CD4-positive, alpha-beta T cell treated with Interleukin-21 for 1 hour (primary cell): ENCODE measurements at regions not wholly inside any gene's neighbourhood (a gene's known extent, or its start where the extent isn't known, plus 50 kb on each side); places are given as distances from the start of the nearest gene placed in this dataset.
"Not testable (repeated sequence)": the region's sequence is repeated elsewhere in the genome, so short reads cannot be mapped to it uniquely, and the experiment has no call there.

ENCODE experiments used
- DNase-seq: peaks from one replicate; pipeline ENCODE4 v3.0.0-alpha.2; 2020

GRCh38 chr4:25981749-25982148 is 67.7 kb downstream of the SMIM20 start:
- no peak for DNase-seq

GRCh38 chr4:25982962-25983361 is 68.9 kb downstream of the SMIM20 start:
- DNase-seq = no peak

DNA sequence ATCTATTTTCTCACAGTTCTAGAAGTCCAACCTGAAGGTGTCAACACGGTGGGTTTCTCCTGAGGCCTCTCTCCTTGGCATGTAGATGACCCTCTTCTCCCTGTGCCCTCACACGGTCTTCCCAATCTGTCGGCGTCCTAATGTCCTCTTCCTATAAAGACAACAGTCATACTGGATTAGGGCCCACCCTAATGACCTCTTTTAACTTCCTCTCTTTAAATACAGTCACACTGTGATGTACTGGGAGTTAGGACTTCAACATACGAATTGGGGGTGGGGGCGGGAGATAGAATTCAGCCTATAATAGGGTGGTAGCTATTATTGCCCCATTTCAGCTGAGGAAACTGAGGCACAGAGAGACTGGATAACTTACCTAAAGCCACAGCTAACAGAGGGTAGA is 70.2 kb downstream of the SMIM20 start:
- no peak for DNase-seq

DNA sequence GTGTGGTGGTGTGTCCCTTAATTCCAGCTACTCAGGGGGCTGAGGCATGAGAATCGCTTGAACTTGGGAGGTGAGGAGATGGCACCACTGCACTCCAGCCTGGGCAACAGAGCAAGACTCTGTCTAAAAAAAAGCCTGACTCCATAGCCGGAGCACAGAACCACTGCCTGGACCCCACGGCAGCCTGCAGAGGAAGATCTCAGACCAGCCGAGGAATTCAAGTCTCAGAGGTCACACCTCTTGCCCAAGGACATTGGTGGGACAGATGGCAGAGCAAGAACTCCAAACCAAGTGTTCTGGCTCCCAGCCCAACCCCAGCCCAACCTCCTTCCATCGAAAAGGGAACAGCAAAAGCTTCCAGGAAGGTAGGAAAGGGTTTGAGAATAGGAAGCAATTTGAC is 70.8 kb downstream of the SMIM20 start:
- no peak for DNase-seq

GRCh38 chr4:25986807-25987206 is 72.8 kb downstream of the SMIM20 start:
- no peak for DNase-seq

- no peak for DNase-seq
Measured at GRCh38 chr4:25991340-25991739, 77.3 kb downstream of the SMIM20 start.

- DNase-seq = peak; percentile 1
Measured at GRCh38 chr4:25993395-25994185, 79.6 kb downstream of the SMIM20 start.

GRCh38 chr4:25994577-25994976 is 80.6 kb downstream of the SMIM20 start:
- not testable (repeated sequence) for DNase-seq

GRCh38 chr4:26000274-26000950 is 86.4 kb downstream of the SMIM20 start:
- no peak for DNase-seq

DNA sequence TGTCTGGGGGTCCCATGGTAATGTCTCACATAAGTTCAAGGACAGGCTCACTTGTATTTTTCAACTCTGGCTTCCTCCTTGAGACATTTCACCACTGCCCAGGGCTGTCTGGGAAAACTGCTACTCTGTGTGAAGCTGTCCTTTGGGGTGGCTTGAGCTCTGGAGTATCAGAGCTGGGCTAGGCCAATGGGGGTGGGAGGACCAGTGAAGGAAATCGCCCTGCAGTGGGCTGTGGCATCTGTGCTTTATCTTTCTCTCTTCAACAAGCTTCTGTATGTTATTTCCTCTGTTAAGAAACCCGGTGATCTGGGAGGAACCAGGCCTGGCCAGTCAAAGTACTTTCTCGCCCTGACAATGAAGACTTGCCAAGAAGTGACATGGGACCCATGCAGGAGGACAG is 87.4 kb downstream of the SMIM20 start:
- DNase-seq = no peak

GRCh38 chr4:26001816-26002215 is 87.8 kb downstream of the SMIM20 start:
- DNase-seq = no peak

DNA sequence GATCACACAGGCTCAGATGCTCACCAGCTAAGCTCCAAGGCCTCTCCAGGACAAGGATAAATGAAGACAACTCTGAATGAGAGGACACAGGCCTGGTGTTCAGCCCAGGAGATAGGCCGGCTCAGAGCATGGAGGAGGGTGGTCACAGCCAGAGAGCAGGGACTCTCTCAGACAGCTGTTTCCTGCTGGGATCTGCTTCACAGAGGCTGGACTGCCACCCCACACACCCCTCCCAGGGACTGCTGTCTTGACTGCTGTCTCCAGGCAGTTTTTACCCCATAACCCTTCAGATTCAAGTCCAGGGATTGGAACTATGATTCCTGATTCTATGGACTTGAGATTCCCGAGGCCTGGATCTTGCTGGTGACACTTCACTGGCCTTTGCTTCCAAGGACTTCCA is 89.0 kb downstream of the SMIM20 start:
- no peak for DNase-seq

DNA sequence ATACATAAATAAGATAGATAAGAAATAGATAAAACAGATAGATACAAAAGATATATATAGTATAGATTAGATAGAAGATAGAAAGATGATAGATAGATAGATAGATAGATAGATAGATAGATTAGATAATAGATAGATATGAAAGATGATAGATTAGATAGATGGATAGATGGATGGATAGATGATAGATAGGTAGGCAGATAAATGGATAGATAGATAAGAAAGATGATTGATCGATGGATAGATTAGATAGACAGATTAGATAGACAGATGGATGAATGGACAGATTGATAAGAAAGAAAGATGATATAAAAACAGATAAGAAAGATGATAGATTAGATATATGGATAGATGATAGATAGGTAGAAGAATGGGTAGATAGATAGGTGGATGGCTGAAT is 90.3 kb downstream of the SMIM20 start:
- no peak for DNase-seq

DNA sequence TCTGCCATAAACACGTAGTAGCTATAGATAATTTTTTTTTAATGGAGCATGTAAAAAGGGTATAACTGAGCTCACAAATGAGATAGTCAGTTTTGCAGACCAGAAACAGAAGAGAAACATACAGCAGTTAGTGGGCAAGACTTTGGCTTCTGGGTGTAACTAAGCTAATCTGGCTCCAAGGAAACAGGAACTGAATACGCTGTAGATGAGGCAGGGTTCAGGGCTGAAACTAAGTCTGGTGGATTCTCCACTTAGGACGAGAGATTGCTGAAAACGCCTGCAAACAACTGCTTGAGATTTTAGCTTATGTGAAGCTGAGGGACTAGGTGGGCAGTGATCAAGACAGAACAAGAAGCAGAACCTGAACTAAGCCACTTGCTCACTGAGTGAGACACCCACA is 91.7 kb downstream of the SMIM20 start:
- no peak for DNase-seq

GRCh38 chr4:26008737-26009136 is 94.7 kb downstream of the SMIM20 start:
- DNase-seq = no peak

DNA sequence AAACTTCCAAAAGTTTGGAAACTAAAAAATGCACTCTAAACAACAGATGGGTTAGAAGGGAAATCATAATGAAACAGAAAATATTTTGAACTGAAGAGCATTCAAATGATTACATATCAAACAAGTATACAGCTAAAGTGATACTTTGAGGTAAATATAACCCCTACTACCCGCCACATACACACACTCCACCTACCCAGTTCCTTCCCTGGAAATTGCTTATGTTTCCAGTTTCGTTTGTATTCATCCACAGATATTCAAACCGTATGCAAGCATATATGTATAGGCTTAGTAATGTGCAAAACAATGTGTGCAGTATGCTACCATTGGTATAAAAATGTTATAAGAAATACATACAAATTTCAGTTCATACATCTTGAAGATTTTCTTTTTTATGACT is 95.5 kb downstream of the SMIM20 start:
- DNase-seq = no peak

- no peak for DNase-seq
Measured at GRCh38 chr4:26010304-26010703, 96.3 kb downstream of the SMIM20 start.

- DNase-seq = no peak
Measured at GRCh38 chr4:26013629-26014028, 99.6 kb downstream of the SMIM20 start.

GRCh38 chr4:26015133-26015651 is 101.2 kb downstream of the SMIM20 start:
- no peak for DNase-seq

DNA sequence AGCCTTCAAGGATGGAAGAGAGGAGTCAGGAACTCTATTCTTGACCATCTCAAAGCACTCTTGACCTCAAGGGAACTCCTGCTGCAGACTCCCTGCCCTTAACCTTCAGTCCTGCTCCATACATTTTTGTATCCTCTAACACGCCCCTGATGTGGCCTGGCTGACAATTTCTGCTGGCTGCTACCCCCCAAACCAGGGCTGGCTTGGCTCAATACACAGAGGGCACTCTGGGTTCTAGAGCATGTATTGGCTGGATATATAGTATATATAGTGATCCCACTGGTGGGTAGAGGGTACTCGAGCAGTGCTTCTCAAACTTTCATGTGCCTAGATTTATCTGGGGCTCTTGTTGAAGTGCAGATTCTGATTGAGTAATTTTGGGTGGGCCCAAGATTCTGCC is 101.9 kb downstream of the SMIM20 start:
- no peak for DNase-seq

- DNase-seq = no peak
Measured at GRCh38 chr4:26017531-26017930, 103.5 kb downstream of the SMIM20 start.

GRCh38 chr4:26017961-26018700 is 104.1 kb downstream of the SMIM20 start:
- not testable (repeated sequence) for DNase-seq

- DNase-seq = peak; percentile 17
Measured at GRCh38 chr4:26020083-26020668, 106.2 kb downstream of the SMIM20 start.
